K562 (cell line): ENCODE measurements at regions not wholly inside any gene's neighbourhood (a gene's known extent, or its start where the extent isn't known, plus 50 kb on each side); places are given as distances from the start of the nearest gene placed in this dataset.

Source experiments
- CBFB ChIP-seq: sonication (generic); formaldehyde crosslinking; IDR thresholded peaks from 2 replicates; pipeline ENCODE4 v1.4.0; 2020; ENCODE audit warnings: mild to moderate bottlenecking, missing genetic modification reagents
- CC2D1A ChIP-seq: fragments of 450-650 bp; IDR thresholded peaks from 2 replicates; pipeline ENCODE4 v1.6.1; 2017; ENCODE audit warnings: mild to moderate bottlenecking
- CEBPB ChIP-seq: fragments of 450-650 bp; IDR thresholded peaks from 2 replicates; pipeline ENCODE4 v1.6.1; 2016; ENCODE audit warnings: missing genetic modification characterization, missing compliant biosample characterization
- CTCF ChIP-seq, 3 experiments: IDR thresholded peaks in 2 of 3; conservative IDR thresholded peaks in 1 of 3; 2 replicates each; pipeline ENCODE4 v1.5.1; 2011 to 2012; ENCODE audit warnings: low read length in 3 of 3, mild to moderate bottlenecking in 3 of 3, control low read depth in 2 of 3, improper control_type of control experiment in 1 of 3, inconsistent platforms in 1 of 3, low read depth in 1 of 3, mixed read lengths in 1 of 3, moderate library complexity in 1 of 3; ENCODE audit not compliant: insufficient read depth in 2 of 3
- EGR1 ChIP-seq: fragments of 450-650 bp; conservative IDR thresholded peaks from 2 replicates; pipeline ENCODE4 v1.6.1; 2017; ENCODE audit warnings: mild to moderate bottlenecking
- ELF4 ChIP-seq: fragments of 450-650 bp; formaldehyde crosslinking; IDR thresholded peaks from 2 replicates; pipeline ENCODE4 v1.4.0; 2022; ENCODE audit warnings: missing genetic modification characterization
- EP300 ChIP-seq: IDR thresholded peaks from 2 replicates; pipeline ENCODE4 v1.6.1; 2012; ENCODE audit warnings: low read length, improper control_type of control experiment
- GTF2F1 ChIP-seq: IDR thresholded peaks from 2 replicates; pipeline ENCODE4 v1.6.1; 2011; ENCODE audit warnings: low read depth, low read length, improper control_type of control experiment
- NRF1 ChIP-seq, 2 experiments: fragments of 450-650 bp; IDR thresholded peaks in 1 of 2; conservative IDR thresholded peaks in 1 of 2; 2 replicates each; pipeline ENCODE4 v1.6.1; 2014; ENCODE audit warnings: mild to moderate bottlenecking in 2 of 2
- POLR2A ChIP-seq: fragments of 450-650 bp; conservative IDR thresholded peaks from 2 replicates; pipeline ENCODE4 v1.6.1; 2016
- TCF7 ChIP-seq: sonication (generic); IDR thresholded peaks from 2 replicates; pipeline ENCODE4 v1.6.1; 2016; ENCODE audit warnings: antibody characterized with exemption, borderline replicate concordance
- YBX1 ChIP-seq: fragments of 450-650 bp; IDR thresholded peaks from 2 replicates; pipeline ENCODE4 v1.7.1; 2016; ENCODE audit warnings: mild to moderate bottlenecking
- ZKSCAN8 ChIP-seq: fragments of 200-800 bp; sonication (Bioruptor generic); IDR thresholded peaks from 2 replicates; pipeline ENCODE4 v1.6.1; 2016; ENCODE audit warnings: missing genetic modification characterization, missing compliant biosample characterization

GRCh38 chr5:31086839-31087415 lies 106.6 kb upstream of the CDH6 start:
- TF ChIP-seq ELF4 (CRISPR knock-in tag), result no peak
- no peak for TF ChIP-seq CTCF (IDR thresholded peaks at IDR 0.05 in 2 of 3, conservative IDR thresholded peaks at IDR 0.05 in 1 of 3; ENCODE audit: insufficient read depth in 2 of 3, low read depth in 1 of 3, low read length in 3 of 3)
- no peak for TF ChIP-seq POLR2A
- no peak for TF ChIP-seq ZKSCAN8
- TF ChIP-seq CC2D1A, result no peak
- no peak for TF ChIP-seq YBX1
- no peak for TF ChIP-seq CBFB (CRISPR knock-in tag)
- TF ChIP-seq NRF1 (conservative IDR thresholded peaks at IDR 0.05 in 1 of 2, IDR thresholded peaks at IDR 0.05 in 1 of 2), result no peak
- TF ChIP-seq CEBPB (tag), result no peak
- no peak for TF ChIP-seq EGR1
- no peak for TF ChIP-seq EP300
- TF ChIP-seq TCF7, result no peak
- TF ChIP-seq GTF2F1, result no peak
